ENCODE measurements at regions not wholly inside any gene's neighbourhood (a gene's known extent, or its start where the extent isn't known, plus 50 kb on each side); places are given as distances from the start of the nearest gene placed in this dataset.
"Not testable (repeated sequence)": the region's sequence is repeated elsewhere in the genome, so short reads cannot be mapped to it uniquely, and the experiment has no call there.

- no peak for DNase-seq (ENCODE audit: low read depth in 1 of 2, low spot score in 1 of 2)
These were observed 1350.0 kb downstream of the ADGRL3 start for GRCh38 chr4:62550121-62550520.

GRCh38 chr4:62549601-62550000 lies 1349.5 kb downstream of the ADGRL3 start:
- no peak for DNase-seq (ENCODE audit: low read depth in 1 of 2, low spot score in 1 of 2)

GRCh38 chr4:62548765-62549164 lies 1348.6 kb downstream of the ADGRL3 start:
- DNase-seq (ENCODE audit: low read depth in 1 of 2, low spot score in 1 of 2), result no peak

DNA sequence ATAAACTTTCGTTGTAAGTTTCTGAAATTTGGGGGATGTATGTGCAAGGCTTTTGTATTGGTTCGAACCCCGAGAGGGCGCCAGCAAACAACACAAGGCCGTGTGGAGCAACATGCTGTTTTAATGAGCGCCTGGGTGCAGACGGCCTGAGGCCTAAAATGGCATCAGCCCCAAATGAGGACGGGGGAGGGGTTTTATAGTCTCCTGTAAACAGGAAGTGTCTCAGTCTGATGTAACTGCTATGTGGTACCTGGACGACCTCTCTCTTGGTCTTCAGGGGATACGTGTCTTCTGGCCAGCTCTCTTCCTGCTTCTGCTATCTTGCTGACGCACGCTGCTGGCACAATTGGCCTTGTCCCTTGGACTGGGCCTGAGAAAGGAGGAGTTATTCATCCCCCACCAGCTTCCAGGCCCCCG lies 1348.0 kb downstream of the ADGRL3 start:
- DNase-seq (ENCODE audit: low read depth in 1 of 2, low spot score in 1 of 2), result no peak

- DNase-seq (ENCODE audit: low read depth in 1 of 2, low spot score in 1 of 2), result no peak
These were observed 1344.3 kb downstream of the ADGRL3 start for GRCh38 chr4:62544428-62544827.

DNA sequence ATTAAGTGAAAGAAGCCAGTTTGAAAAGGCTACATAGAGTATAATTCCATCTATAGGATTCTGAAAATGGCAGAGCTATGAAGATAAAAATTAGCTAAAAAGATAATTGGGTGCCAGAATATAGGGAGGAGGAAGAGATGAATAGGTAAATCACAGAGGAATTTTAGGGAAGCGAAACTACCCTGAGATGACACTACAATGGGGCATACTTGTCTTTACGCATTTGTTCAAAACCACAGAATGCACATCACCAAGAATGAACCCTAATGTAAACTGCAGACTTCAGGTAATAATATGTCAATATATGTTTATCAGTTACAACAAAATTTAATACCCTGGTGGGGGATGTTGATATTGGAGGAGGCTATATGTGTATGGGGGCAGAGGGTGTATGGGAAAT lies 1342.9 kb downstream of the ADGRL3 start:
- DNase-seq (ENCODE audit: low read depth in 1 of 2, low spot score in 1 of 2), result no peak

GRCh38 chr4:62533573-62533972 lies 1333.4 kb downstream of the ADGRL3 start:
- no peak for DNase-seq (ENCODE audit: low read depth in 1 of 2, low spot score in 1 of 2)

GRCh38 chr4:62531731-62532130 lies 1331.6 kb downstream of the ADGRL3 start:
- DNase-seq (ENCODE audit: low read depth in 1 of 2, low spot score in 1 of 2), result no peak

DNA sequence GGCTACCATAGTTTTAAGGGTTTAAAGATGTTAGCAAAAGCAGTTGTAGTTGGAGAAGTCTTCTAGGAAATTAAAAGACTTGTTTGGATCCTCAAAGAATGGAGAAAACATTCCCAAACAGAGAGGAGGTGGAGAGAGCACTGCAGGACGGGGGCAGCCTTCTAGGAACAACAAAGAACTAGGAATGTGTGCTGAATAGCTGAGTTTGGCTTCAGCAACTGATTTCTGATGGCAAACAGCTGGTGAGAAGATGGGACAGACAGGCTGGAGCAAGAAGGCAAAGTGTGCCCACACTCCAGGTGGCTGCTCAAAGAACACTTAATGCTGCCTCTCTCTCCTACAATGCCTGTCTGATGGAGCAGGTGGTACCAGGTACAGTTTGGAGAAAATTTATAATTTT lies 1331.1 kb downstream of the ADGRL3 start:
- no peak for DNase-seq (ENCODE audit: low read depth in 1 of 2, low spot score in 1 of 2)

GRCh38 chr4:62528874-62529273 lies 1328.7 kb downstream of the ADGRL3 start:
- no peak for DNase-seq (ENCODE audit: low read depth in 1 of 2, low spot score in 1 of 2)

DNA sequence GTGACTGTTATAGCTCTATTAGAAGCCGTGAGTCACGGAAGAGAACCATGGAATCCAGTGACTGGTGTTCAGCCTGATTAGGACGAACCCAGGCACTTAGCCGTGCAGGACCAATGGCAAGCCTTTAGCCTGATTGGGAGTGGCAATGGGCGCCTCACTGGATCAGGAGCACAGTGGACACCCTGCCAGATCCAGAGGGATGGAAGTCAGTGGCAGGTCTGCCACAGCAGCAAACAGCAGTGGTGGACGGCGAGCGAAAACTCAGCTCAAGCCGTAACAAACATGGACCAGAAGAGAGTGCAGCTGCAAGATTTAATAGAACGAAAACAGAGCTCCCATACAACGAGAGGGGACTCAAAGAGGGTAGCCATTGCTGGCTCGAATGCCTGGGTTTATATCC lies 1326.5 kb downstream of the ADGRL3 start:
- no peak for DNase-seq (ENCODE audit: low read depth in 1 of 2, low spot score in 1 of 2)

DNA sequence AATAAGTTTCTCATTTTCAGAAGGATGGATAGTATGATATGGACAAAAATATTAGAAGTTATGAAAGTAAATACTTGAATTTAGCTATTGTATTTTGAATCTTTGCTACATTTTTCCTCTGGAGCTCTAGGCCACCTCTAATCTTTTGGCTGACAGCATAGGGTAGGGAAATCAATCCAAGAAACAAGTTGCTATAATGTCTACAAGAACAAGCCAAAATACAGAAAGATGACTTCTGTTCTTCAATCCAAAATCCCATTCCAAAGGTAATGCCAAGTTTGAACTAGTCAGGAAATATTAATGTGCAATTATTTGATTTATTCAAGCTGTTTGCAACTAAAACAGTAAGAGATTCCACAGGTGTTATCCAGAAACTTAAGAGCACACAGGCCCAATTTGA lies 1323.1 kb downstream of the ADGRL3 start:
- no peak for DNase-seq (ENCODE audit: low read depth in 1 of 2, low spot score in 1 of 2)

DNA sequence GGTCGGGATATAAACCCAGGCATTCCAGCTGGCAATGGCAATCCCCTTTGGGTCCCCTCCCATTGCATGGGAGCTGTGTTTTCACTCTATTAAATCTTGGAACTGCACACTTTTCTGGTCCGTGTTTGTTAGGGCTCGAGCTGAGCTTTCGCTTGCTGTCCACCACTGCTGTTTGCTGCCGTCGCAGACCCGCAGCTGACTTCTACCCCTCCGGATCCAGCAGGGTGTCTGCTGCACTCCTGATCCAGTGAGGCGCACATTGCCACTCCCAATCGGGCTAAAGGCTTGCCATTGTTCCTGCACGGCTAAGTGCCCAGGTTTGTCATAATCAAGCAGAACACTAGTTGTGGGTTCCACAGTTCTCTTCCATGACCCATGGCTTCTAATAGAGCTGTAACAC lies 1322.1 kb downstream of the ADGRL3 start:
- DNase-seq (ENCODE audit: low read depth in 1 of 2, low spot score in 1 of 2), result no peak

GRCh38 chr4:62517716-62518115 lies 1317.6 kb downstream of the ADGRL3 start:
- DNase-seq (ENCODE audit: low read depth in 1 of 2, low spot score in 1 of 2), result no peak

- DNase-seq (ENCODE audit: low read depth in 1 of 2, low spot score in 1 of 2), result no peak
These were observed 1313.2 kb downstream of the ADGRL3 start for GRCh38 chr4:62513306-62513705.

GRCh38 chr4:62512271-62512670 lies 1312.1 kb downstream of the ADGRL3 start:
- DNase-seq (ENCODE audit: low read depth in 1 of 2, low spot score in 1 of 2), result no peak

DNA sequence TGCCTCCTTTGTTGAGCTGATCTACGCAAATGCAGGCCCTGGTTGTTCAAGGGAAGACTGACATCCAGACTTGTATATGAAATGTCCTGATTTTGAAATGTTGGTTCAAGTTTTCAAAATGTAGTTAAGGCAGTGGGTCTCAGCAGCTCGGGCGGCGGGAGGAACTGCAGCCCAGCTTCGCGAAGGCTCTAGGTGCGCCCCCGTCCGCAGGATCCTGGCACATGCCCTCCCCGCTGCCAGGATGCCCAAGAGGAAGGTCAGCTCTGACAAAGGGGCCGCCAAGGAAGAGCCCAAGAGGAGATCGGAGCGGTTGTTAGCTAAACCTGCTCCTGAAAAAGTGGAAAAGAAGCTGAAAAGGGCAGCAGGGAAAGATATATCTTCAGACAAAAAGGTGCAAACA lies 1310.1 kb downstream of the ADGRL3 start:
- DNase-seq (ENCODE audit: low read depth in 1 of 2, low spot score in 1 of 2), result no peak

DNA sequence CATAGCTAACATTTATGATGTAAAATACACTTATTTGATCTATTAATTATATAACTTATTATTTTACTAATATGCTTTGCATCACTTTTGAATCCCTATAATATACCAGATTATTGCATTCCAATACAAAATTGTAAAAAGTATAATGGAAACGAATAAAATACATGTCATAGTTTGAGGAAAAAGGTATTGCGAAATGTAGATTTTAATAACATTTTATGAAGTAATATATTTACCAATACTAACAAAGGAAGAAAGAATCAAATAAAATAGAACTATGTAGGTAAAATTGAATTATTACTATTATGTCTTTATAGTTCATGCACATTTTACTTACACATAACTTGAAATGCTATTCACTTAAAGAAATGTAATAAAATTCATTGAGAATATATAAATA lies 1300.2 kb downstream of the ADGRL3 start:
- no peak for DNase-seq (ENCODE audit: low read depth in 1 of 2, low spot score in 1 of 2)

DNA sequence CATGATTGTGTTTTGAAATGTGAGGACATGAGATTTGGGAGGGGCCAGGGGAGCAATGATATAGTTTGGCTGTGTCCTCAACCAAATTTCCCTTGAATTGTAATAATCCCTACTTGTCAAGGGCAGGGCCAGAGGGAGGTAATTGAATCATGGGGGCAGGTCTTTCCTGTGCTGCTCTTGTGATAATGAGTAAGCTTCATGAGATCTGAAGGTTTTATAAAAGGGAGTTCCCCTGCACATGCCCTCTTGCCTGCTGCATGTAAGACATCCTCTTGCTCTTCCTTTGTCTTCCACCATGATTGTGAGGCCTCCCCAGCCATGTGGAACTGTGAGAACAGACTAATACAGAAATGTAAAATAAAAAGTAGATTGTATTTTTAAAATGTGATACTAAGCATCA lies 1294.9 kb downstream of the ADGRL3 start:
- no peak for DNase-seq (ENCODE audit: low read depth in 1 of 2, low spot score in 1 of 2)

DNA sequence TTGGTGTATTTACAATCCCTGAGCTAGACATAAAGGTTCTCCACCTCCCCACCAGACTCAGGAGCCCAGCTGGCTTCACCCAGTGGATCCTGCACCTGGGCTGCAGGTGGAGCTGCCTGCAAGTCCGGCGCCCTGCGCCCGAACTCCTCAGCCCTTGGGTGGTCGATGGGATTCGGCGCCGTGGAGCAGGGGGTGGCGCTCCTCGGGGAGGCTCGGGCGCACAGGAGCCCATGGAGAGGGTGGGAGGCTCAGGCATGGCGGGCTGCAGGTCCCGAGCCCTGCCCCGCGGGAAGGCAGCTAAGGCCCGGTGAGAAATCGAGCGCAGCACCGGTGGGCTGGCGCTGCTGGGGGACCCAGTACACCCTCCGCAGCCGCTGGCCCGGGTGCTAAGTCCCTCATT lies 1291.6 kb downstream of the ADGRL3 start:
- not testable (repeated sequence) for DNase-seq (ENCODE audit: low read depth in 1 of 2, low spot score in 1 of 2)

GRCh38 chr4:62490635-62491034 lies 1290.5 kb downstream of the ADGRL3 start:
- DNase-seq (ENCODE audit: low read depth in 1 of 2, low spot score in 1 of 2), result no peak

DNA sequence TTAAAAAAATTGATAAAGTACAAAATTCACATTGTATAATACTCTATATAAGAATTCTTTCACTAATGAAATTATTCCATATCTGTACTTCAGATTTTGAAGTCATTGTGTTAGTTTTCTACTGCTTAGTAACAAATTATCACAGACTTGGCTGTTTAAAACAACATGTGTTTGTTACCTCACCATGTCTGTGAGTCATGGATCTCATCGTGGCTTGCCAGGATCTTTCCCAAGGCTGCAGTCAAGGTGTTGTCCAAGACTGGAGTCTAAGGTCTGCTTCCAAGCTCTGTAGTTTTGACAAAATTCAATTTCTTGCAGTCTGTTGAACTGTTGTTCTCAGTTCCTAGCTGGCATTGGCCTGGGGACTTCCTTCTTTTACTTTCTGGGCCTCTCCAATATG lies 1286.9 kb downstream of the ADGRL3 start:
- DNase-seq (ENCODE audit: low read depth in 1 of 2, low spot score in 1 of 2), result no peak

GRCh38 chr4:62484357-62484756 lies 1284.2 kb downstream of the ADGRL3 start:
- DNase-seq (ENCODE audit: low read depth in 1 of 2, low spot score in 1 of 2), result no peak

GRCh38 chr4:62482355-62482754 lies 1282.2 kb downstream of the ADGRL3 start:
- no peak for DNase-seq (ENCODE audit: low read depth in 1 of 2, low spot score in 1 of 2)

All from activated CD4-positive, alpha-beta T cell treated with anti-CD3 and anti-CD28 coated beads, Interleukin-2, amount 50 U/mL, for 24 hours (primary cell).